HG02938 (cell line): ENCODE measurements at regions not wholly inside any gene's neighbourhood (a gene's known extent, or its start where the extent isn't known, plus 50 kb on each side); places are given as distances from the start of the nearest gene placed in this dataset.

Experiments
- ATAC-seq: cut with Tn5 transposase; IDR thresholded peaks from one replicate; pipeline ENCODE4 v1.9.1; 2021; ENCODE audit warnings: mild to moderate bottlenecking, moderate library complexity; ENCODE audit not compliant: unreplicated experiment

- ATAC-seq: no peak
Measured at GRCh38 chr11:28770806-28771205, 662.6 kb downstream of the METTL15 start.

- no peak for ATAC-seq
Measured at GRCh38 chr11:28767574-28767973, 659.4 kb downstream of the METTL15 start.

- ATAC-seq: no peak
Measured at GRCh38 chr11:28763876-28764275, 655.7 kb downstream of the METTL15 start.

GRCh38 chr11:28763151-28763550 is 655.0 kb downstream of the METTL15 start:
- no peak for ATAC-seq

- no peak for ATAC-seq
Measured at GRCh38 chr11:28760676-28761390, 652.6 kb downstream of the METTL15 start.

GRCh38 chr11:28759311-28759710 is 651.1 kb downstream of the METTL15 start:
- no peak for ATAC-seq

GRCh38 chr11:28757725-28758515 is 649.7 kb downstream of the METTL15 start:
- no peak for ATAC-seq

- no peak for ATAC-seq
Measured at GRCh38 chr11:28756977-28757376, 648.8 kb downstream of the METTL15 start.

- ATAC-seq: no peak
Measured at GRCh38 chr11:28743061-28743550, 634.9 kb downstream of the METTL15 start.

- no peak for ATAC-seq
Measured at GRCh38 chr11:28739489-28740280, 631.5 kb downstream of the METTL15 start.

GRCh38 chr11:28738549-28738948 is 630.4 kb downstream of the METTL15 start:
- no peak for ATAC-seq

- ATAC-seq: no peak
Measured at GRCh38 chr11:28736256-28736655, 628.1 kb downstream of the METTL15 start.

GRCh38 chr11:28735511-28735910 is 627.3 kb downstream of the METTL15 start:
- no peak for ATAC-seq

GRCh38 chr11:28730889-28731288 is 622.7 kb downstream of the METTL15 start:
- ATAC-seq: no peak

GRCh38 chr11:28730336-28730735 is 622.1 kb downstream of the METTL15 start:
- no peak for ATAC-seq

GRCh38 chr11:28729339-28729738 is 621.2 kb downstream of the METTL15 start:
- ATAC-seq: no peak

- ATAC-seq: no peak
Measured at GRCh38 chr11:28728666-28729065, 620.5 kb downstream of the METTL15 start.

GRCh38 chr11:28727254-28727653 is 619.1 kb downstream of the METTL15 start:
- ATAC-seq: no peak

GRCh38 chr11:28726432-28726831 is 618.2 kb downstream of the METTL15 start:
- ATAC-seq: no peak

- no peak for ATAC-seq
Measured at GRCh38 chr11:28715726-28716125, 607.5 kb downstream of the METTL15 start.

GRCh38 chr11:28713850-28714249 is 605.7 kb downstream of the METTL15 start:
- ATAC-seq: no peak
